ENCODE measurements at regions not wholly inside any gene's neighbourhood (a gene's known extent, or its start where the extent isn't known, plus 50 kb on each side); places are given as distances from the start of the nearest gene placed in this dataset.

DNA sequence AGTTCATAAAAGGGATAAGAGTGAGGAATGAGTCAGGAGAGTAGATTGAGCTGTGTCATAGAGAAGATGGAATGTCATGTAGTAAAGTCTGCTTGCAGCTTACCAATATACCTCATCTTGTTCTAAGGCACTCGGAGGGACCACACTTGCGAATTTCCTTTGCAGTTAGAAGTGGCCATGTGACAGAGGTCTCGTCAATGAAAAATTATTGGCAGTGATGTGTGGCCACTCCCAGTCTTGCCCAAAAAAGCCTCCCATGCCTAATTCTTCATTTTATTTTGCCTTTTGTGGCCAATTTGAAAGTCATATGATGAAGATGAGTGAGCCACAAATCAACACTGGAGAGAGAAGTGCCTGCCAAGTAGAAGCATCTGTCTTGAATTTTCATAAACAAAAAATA, 465.6 kb upstream of the ZNF385D start:
- TF ChIP-seq, protein P1, sequence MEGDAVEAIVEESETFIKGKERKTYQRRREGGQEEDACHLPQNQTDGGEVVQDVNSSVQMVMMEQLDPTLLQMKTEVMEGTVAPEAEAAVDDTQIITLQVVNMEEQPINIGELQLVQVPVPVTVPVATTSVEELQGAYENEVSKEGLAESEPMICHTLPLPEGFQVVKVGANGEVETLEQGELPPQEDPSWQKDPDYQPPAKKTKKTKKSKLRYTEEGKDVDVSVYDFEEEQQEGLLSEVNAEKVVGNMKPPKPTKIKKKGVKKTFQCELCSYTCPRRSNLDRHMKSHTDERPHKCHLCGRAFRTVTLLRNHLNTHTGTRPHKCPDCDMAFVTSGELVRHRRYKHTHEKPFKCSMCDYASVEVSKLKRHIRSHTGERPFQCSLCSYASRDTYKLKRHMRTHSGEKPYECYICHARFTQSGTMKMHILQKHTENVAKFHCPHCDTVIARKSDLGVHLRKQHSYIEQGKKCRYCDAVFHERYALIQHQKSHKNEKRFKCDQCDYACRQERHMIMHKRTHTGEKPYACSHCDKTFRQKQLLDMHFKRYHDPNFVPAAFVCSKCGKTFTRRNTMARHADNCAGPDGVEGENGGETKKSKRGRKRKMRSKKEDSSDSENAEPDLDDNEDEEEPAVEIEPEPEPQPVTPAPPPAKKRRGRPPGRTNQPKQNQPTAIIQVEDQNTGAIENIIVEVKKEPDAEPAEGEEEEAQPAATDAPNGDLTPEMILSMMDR (IDR thresholded peaks at IDR 0.05) = no peak
- no peak for TF ChIP-seq EP300 (IDR thresholded peaks at IDR 0.05; ENCODE audit: low read depth)
